Naive thymus-derived CD8-positive, alpha-beta T cell (primary cell): ENCODE measurements at regions not wholly inside any gene's neighbourhood (a gene's known extent, or its start where the extent isn't known, plus 50 kb on each side); places are given as distances from the start of the nearest gene placed in this dataset.

ENCODE experiments used
- ATAC-seq, 2 donors: fragments of 150-1000 bp; cut with Tn5 transposase in 1 of 2; sonication (Bioruptor Pico), chemical (Tn5 transposase) in 1 of 2; 1 replicate in 1 of 2; 2 replicates in 1 of 2; pipeline ENCODE4 v1.10.0; 2021; ENCODE audit warnings: mild to moderate bottlenecking in 2 of 2, moderate library complexity in 2 of 2
- POLR2A ChIA-PET: fragments of 350-600 bp; sonication (Branson Sonifier 250); formaldehyde crosslinking; loops from one replicate; lab custom pipeline; 2021; ENCODE audit warnings: antibody characterized with exemption; lab: Charles Lee
- DNase-seq, 10 donors: peaks; one replicate each; pipeline versions ENCODE4 v3.0.0 to v3.0.0-alpha.2; 2020 to 2022
- H3K27ac Mint-ChIP-seq, 10 donors: one replicate each; pipeline ENCODE4 v1.8.0; 2020 to 2022; ENCODE audit warnings: mild to moderate bottlenecking in 10 of 10, mixed read lengths in 10 of 10, moderate library complexity in 4 of 10, inconsistent platforms in 1 of 10
- H3K27me3 Mint-ChIP-seq, 5 donors: one replicate each; pipeline ENCODE4 v1.8.0; 2021 to 2022; ENCODE audit warnings: mixed read lengths in 5 of 5
- H3K36me3 Mint-ChIP-seq, 3 donors: one replicate each; pipeline ENCODE4 v1.8.0; 2020 to 2022; ENCODE audit warnings: mixed read lengths in 3 of 3, mild to moderate bottlenecking in 2 of 3, inconsistent platforms in 1 of 3
- H3K4me1 Mint-ChIP-seq, 4 donors: one replicate each; pipeline ENCODE4 v1.8.0; 2021 to 2022; ENCODE audit warnings: mixed read lengths in 4 of 4
- H3K4me3 Mint-ChIP-seq, 10 donors: one replicate each; pipeline ENCODE4 v1.8.0; 2020 to 2022; ENCODE audit warnings: mild to moderate bottlenecking in 10 of 10, mixed read lengths in 10 of 10, moderate library complexity in 6 of 10, inconsistent platforms in 1 of 10
- H3K9me3 Mint-ChIP-seq, 9 donors: one replicate each; pipeline ENCODE4 v1.8.0; 2020 to 2022; ENCODE audit warnings: mixed read lengths in 9 of 9, mild to moderate bottlenecking in 3 of 9, inconsistent platforms in 1 of 9, moderate library complexity in 1 of 9

DNA sequence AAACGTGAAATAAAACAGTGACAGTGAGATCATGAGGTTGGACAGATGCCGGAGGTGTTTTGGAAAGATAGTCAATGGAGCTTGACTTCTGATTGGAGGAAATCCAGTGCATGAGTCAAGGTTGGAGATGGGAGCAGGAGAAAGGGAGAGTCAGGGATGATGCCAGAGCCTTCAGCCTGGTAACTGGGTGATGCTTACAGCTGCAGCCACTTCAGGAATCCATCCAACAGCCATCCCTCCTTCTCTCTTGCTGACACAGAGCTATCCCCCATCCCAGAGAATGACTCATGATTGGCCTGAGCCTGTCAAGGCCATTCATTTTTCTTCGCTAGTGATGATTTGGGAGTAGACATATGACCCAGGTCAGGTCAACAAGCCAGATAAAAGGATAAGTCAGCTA is 112.8 kb downstream of the SAMD5 start:
- ATAC-seq (no peak), DNase-seq (no peak)
- H3K36me3 Mint-ChIP-seq = peaks cover 0 to 5% (median 0%) of the 10 kb centered on the region in 3 donors
- no peak overlapping the region for H3K4me3 Mint-ChIP-seq
- no peaks in the 10 kb centered on the region for H3K4me1 Mint-ChIP-seq
- POLR2A ChIA-PET = no interaction called here
- H3K27me3 Mint-ChIP-seq = no peaks in the 10 kb centered on the region
- no peak overlapping the region for H3K27ac Mint-ChIP-seq
- H3K9me3 Mint-ChIP-seq = peaks cover 0 to 9% (median 0%) of the 10 kb centered on the region in 9 donors

DNA sequence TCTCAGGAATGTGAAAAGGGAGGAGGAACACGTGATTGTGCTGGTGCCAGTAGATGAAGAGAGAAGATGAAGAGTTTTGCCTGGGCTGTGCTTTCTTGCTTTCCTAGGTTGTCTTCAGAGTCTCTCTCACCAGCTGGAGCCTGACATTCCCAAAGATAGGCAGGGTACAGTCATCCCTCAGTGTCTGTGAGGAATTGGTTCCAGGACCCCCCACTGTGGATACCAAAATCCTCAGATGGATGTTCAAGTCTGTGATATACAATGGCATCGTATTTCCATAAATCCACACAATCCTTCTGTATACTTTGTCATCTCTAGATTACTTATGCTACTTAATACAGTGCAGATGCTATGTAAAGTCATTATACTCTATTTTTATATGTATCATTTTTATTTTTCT is 113.5 kb downstream of the SAMD5 start:
- Mint-ChIP-seq H3K36me3 (peaks cover 0 to 5% (median 0%) of the 10 kb centered on the region in 3 donors), H3K27ac (no peak overlapping the region), H3K4me3 (no peak overlapping the region), H3K27me3 (no peaks in the 10 kb centered on the region), H3K4me1 (no peaks in the 10 kb centered on the region), H3K9me3 (peaks cover 0 to 9% (median 0%) of the 10 kb centered on the region in 9 donors)
- no peak for DNase-seq
- POLR2A ChIA-PET = no interaction called here
- no peak for ATAC-seq

DNA sequence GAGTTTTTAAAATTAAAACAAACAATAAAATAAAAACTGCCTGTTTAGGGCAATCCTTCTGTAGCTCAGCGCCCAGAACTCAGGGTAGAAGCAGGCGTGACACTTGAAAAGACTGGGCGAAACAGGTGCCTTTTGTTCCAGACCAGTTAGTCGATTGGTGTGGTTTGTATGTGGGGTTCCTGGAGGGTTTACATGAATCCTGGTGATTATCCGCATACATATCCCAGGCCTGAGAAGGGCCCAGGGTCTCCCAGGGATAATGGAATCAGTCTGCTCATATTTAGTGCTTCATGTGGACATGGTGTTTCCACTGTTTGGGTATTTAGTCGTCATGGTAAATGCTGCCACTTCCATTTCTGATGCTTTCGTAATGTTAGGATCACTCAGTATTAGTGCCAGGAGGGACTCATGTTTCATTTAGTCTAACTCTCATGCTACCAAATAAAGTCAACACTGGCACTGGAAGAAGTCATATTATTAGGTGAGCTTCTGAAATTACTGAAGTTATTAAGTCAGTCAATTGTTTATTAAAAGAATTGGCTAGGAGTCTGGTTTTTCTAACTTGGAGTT is 116.5 kb downstream of the SAMD5 start:
- Mint-ChIP-seq H3K9me3 (peaks cover 0 to 5% (median 0%) of the 10 kb centered on the region in 9 donors), H3K4me3 (no peak overlapping the region), H3K36me3 (peaks cover 0 to 5% (median 0%) of the 10 kb centered on the region in 3 donors), H3K27me3 (no peaks in the 10 kb centered on the region), H3K4me1 (no peaks in the 10 kb centered on the region), H3K27ac (peak overlapping the region in 1 of 10 donors; percentile 45)
- DNase-seq (no peak), ATAC-seq (no peak)
- POLR2A ChIA-PET = no interaction called here

DNA sequence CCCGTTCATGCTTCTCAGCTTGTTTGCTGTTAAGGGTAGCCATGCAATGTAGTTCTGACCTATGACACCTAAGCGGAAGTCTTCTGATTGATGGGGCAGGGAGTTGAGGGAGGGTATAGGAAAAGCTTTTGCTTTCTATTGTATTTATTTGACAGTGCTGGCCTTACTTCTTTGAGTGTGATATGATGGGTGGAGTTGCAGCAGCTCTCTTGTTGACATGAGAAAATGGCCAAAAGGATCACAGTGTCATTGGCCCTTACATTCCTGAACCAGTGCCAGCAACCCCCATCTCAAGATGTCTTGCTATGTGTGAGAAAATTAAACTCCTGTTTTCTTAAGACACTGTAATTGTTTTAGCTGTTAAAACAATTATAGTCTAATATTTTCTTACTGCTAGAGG is 117.5 kb downstream of the SAMD5 start:
- peaks cover 0 to 5% (median 0%) of the 10 kb centered on the region in 3 donors for H3K36me3 Mint-ChIP-seq
- POLR2A ChIA-PET = no interaction called here

DNA sequence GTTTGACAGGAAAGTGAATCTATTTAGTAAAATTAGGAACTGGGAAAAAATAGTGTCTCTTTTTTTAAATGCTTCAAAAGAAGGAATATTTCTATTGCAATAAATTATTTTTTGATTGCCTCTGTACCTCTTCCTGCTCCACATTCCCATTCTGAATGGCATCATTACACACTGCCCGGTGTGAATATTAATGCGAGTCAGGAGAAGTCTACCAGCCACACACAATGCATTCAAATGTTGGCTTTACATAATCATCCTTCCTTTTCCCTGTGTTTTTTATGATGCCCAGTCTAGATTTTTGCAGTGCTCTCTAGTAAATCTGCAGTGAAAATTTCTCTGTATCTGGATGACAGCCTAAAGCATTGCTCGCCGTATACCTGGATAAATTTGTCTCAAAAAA is 118.9 kb downstream of the SAMD5 start:
- H3K4me3 Mint-ChIP-seq = no peak overlapping the region
- no peak overlapping the region for H3K27ac Mint-ChIP-seq
- H3K9me3 Mint-ChIP-seq = peaks cover 0 to 19% (median 5%) of the 10 kb centered on the region in 9 donors
- POLR2A ChIA-PET = no interaction called here
- DNase-seq (no peak), ATAC-seq (no peak)
- peaks cover 0 to 8% (median 0%) of the 10 kb centered on the region in 5 donors for H3K27me3 Mint-ChIP-seq
- peaks cover 0 to 5% (median 0%) of the 10 kb centered on the region in 3 donors for H3K36me3 Mint-ChIP-seq
- H3K4me1 Mint-ChIP-seq = no peaks in the 10 kb centered on the region

More for the DNA sequence above, 117.5 kb downstream of the SAMD5 start:
- peaks cover 0 to 9% (median 2%) of the 10 kb centered on the region in 9 donors for H3K9me3 Mint-ChIP-seq
- H3K27ac Mint-ChIP-seq = no peak overlapping the region
- ATAC-seq (no peak), DNase-seq (no peak)
- H3K4me3 Mint-ChIP-seq = no peak overlapping the region
- H3K4me1 Mint-ChIP-seq = no peaks in the 10 kb centered on the region
- peaks cover 0 to 3% (median 0%) of the 10 kb centered on the region in 5 donors for H3K27me3 Mint-ChIP-seq

DNA sequence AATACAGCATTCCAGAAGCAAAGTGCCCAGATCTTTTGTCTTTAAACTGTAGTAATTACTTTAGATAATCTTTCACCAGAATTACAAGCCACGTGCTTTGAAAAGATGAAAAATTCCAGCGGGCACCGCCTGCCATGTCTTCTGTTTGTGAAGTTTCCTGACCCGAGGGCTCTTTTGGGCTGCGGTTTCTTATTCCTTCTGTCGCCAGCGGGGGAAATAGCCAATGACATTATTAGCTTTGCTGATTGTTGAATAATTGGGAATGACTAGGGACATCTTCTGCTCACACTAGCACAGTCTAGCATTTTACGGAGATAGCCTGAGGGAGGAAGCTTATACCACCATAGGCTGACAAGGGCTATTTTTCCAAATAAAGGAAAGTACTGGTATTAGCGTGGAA is 124.7 kb downstream of the SAMD5 start:
- DNase-seq (no peak), ATAC-seq (no peak)
- POLR2A ChIA-PET = no interaction called here
- no peak overlapping the region for H3K27ac Mint-ChIP-seq
- H3K4me1 Mint-ChIP-seq = no peaks in the 10 kb centered on the region
- H3K4me3 Mint-ChIP-seq = no peak overlapping the region
- peaks cover 0 to 5% (median 0%) of the 10 kb centered on the region in 3 donors for H3K36me3 Mint-ChIP-seq
- peaks cover 4 to 37% (median 9%) of the 10 kb centered on the region in 9 donors for H3K9me3 Mint-ChIP-seq
- peaks cover 0 to 8% (median 0%) of the 10 kb centered on the region in 5 donors for H3K27me3 Mint-ChIP-seq

- ATAC-seq (no peak), DNase-seq (no peak)
- no peak overlapping the region for H3K4me3 Mint-ChIP-seq
- peaks cover 2 to 25% (median 9%) of the 10 kb centered on the region in 9 donors for H3K9me3 Mint-ChIP-seq
- H3K4me1 Mint-ChIP-seq = no peaks in the 10 kb centered on the region
- peaks cover 0 to 3% (median 2%) of the 10 kb centered on the region in 5 donors for H3K27me3 Mint-ChIP-seq
- peaks cover 0 to 5% (median 0%) of the 10 kb centered on the region in 3 donors for H3K36me3 Mint-ChIP-seq
- H3K27ac Mint-ChIP-seq = no peak overlapping the region
- POLR2A ChIA-PET = no interaction called here
Observed at GRCh38 chr6:147637620-147638195, 129.2 kb downstream of the SAMD5 start.

GRCh38 chr6:147639279-147639678 is 130.8 kb downstream of the SAMD5 start:
- H3K4me1 Mint-ChIP-seq = no peaks in the 10 kb centered on the region
- POLR2A ChIA-PET = no interaction called here
- peaks cover 0 to 17% (median 6%) of the 10 kb centered on the region in 9 donors for H3K9me3 Mint-ChIP-seq
- peaks cover 0 to 3% (median 2%) of the 10 kb centered on the region in 5 donors for H3K27me3 Mint-ChIP-seq
- peaks cover 0 to 5% (median 0%) of the 10 kb centered on the region in 3 donors for H3K36me3 Mint-ChIP-seq
- no peak overlapping the region for H3K4me3 Mint-ChIP-seq
- DNase-seq = no peak
- no peak overlapping the region for H3K27ac Mint-ChIP-seq
- no peak for ATAC-seq

DNA sequence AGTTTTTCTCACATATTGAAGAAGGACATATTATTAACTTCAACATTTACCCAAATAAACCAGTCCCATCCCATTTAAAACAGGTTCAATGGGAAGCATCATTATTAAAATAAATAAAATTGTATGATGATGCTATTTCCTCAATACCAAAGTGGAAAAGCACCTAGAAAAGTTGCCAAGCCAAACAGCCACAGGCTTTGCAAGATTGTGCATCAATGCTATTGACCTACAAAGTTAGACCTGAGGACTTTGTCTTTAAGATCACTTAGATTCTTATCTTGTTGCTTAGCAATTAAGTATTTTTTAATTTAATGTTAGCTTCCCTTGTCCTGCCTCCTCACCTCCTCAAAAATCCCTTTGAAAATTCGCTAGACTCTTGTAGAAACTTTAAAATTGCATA is 132.1 kb downstream of the SAMD5 start:
- peaks cover 0 to 3% (median 2%) of the 10 kb centered on the region in 5 donors for H3K27me3 Mint-ChIP-seq
- no peak overlapping the region for H3K27ac Mint-ChIP-seq
- peaks cover 0 to 8% (median 0%) of the 10 kb centered on the region in 9 donors for H3K9me3 Mint-ChIP-seq
- H3K36me3 Mint-ChIP-seq = peaks cover 0 to 5% (median 0%) of the 10 kb centered on the region in 3 donors
- H3K4me3 Mint-ChIP-seq = no peak overlapping the region
- ATAC-seq = no peak
- DNase-seq = no peak
- POLR2A ChIA-PET = no interaction called here
- no peaks in the 10 kb centered on the region for H3K4me1 Mint-ChIP-seq

DNA sequence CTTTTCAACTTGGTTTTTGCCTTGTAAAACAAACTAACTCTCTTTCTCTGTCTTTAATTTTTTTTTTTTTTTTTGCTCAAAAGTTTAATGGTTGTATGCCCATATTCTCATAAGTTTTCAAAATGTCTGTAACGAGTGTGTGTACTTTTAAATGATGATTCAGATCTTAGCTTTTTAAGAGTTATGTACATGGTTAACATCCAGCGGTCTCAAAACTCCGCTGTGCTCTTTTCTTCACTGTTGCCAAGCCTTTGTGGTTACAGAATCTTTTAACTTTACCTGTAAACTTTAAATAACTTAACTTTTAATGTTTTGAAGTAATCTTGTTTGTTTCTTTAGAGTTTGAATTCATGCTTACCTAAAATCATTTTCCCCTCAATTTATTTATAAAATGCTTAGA is 133.0 kb downstream of the SAMD5 start:
- POLR2A ChIA-PET = no interaction called here
- Mint-ChIP-seq H3K27ac (no peak overlapping the region), H3K9me3 (peaks cover 0 to 7% (median 0%) of the 10 kb centered on the region in 9 donors), H3K27me3 (peaks cover 0 to 4% (median 3%) of the 10 kb centered on the region in 5 donors), H3K4me1 (no peaks in the 10 kb centered on the region), H3K36me3 (no peaks in the 10 kb centered on the region), H3K4me3 (no peak overlapping the region)
- ATAC-seq (no peak), DNase-seq (no peak)

DNA sequence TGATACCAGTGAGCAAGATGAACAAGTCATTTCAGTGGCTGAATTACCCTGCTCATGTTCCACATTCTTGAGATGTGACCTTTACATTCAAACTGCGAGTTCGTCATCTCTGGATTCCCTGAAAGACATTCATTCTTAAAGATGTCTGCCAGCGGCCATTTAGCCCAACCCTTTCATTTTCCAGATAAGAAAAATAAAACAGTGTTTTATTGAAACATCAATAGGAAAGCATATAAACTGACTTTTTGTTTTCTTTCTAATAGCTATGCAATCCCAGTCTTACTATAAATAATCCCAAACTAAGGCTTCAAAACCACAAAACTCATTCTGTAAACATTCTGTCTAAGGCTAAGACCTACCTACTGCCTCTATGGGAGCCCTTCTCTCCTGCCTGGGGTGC is 134.0 kb downstream of the SAMD5 start:
- no peak overlapping the region for H3K4me3 Mint-ChIP-seq
- DNase-seq = no peak
- POLR2A ChIA-PET = no interaction called here
- peaks cover 0 to 5% (median 3%) of the 10 kb centered on the region in 5 donors for H3K27me3 Mint-ChIP-seq
- peaks cover 0 to 3% (median 0%) of the 10 kb centered on the region in 9 donors for H3K9me3 Mint-ChIP-seq
- H3K4me1 Mint-ChIP-seq = no peaks in the 10 kb centered on the region
- no peak overlapping the region for H3K27ac Mint-ChIP-seq
- ATAC-seq = no peak
- no peaks in the 10 kb centered on the region for H3K36me3 Mint-ChIP-seq

- H3K27ac Mint-ChIP-seq = no peak overlapping the region
- no peak overlapping the region for H3K4me3 Mint-ChIP-seq
- no peaks in the 10 kb centered on the region for H3K4me1 Mint-ChIP-seq
- DNase-seq (no peak), ATAC-seq (no peak)
- H3K27me3 Mint-ChIP-seq = peaks cover 0 to 6% (median 3%) of the 10 kb centered on the region in 5 donors
- peaks cover 0 to 3% (median 0%) of the 10 kb centered on the region in 9 donors for H3K9me3 Mint-ChIP-seq
- H3K36me3 Mint-ChIP-seq = no peaks in the 10 kb centered on the region
- POLR2A ChIA-PET = no interaction called here
Observed at GRCh38 chr6:147643341-147644200, 135.1 kb downstream of the SAMD5 start.

GRCh38 chr6:147648916-147649315 is 140.4 kb downstream of the SAMD5 start:
- Mint-ChIP-seq H3K36me3 (no peaks in the 10 kb centered on the region), H3K4me1 (no peaks in the 10 kb centered on the region), H3K4me3 (no peak overlapping the region), H3K27me3 (peaks cover 0 to 19% (median 4%) of the 10 kb centered on the region in 5 donors), H3K9me3 (peaks cover 0 to 3% (median 0%) of the 10 kb centered on the region in 9 donors), H3K27ac (no peak overlapping the region)
- no peak for ATAC-seq
- no peak for DNase-seq
- POLR2A ChIA-PET = no interaction called here
